Spleen (tissue), 11 donors: ENCODE measurements at regions not wholly inside any gene's neighbourhood (a gene's known extent, or its start where the extent isn't known, plus 50 kb on each side); places are given as distances from the start of the nearest gene placed in this dataset.

Source experiments
- DNase-seq: peaks from one replicate; pipeline ENCODE4 v3.0.0-alpha.2; 2020
- H3K27ac ChIP-seq, 8 donors: fragments of 200-600 bp; sonication (generic) in 7 of 8; 1 replicate in 4 of 8; 2 replicates in 4 of 8; pipeline versions ENCODE4 v1.5.0 to v1.8.0; 2016 to 2021; ENCODE audit warnings: inconsistent platforms in 4 of 8, mild to moderate bottlenecking in 4 of 8, moderate library complexity in 1 of 8
- H3K27me3 ChIP-seq, 7 donors: fragments of 200-600 bp; sonication (generic) in 6 of 7; replicated peaks in 1 of 7; 1 replicate in 4 of 7; 2 replicates in 3 of 7; pipeline versions ENCODE4 v1.5.0 to v1.8.0; 2016 to 2021; ENCODE audit warnings: inconsistent platforms in 3 of 7, mild to moderate bottlenecking in 1 of 7
- H3K36me3 ChIP-seq, 6 donors: fragments of 200-600 bp; sonication (generic) in 5 of 6; 1 replicate in 4 of 6; 2 replicates in 2 of 6; pipeline versions ENCODE4 v1.5.0 to v1.8.0; 2016 to 2021; ENCODE audit warnings: inconsistent platforms in 2 of 6
- H3K4me1 ChIP-seq, 6 donors: fragments of 200-600 bp; sonication (generic) in 5 of 6; 1 replicate in 3 of 6; 2 replicates in 3 of 6; pipeline versions ENCODE4 v1.5.0 to v1.8.0; 2016 to 2021; ENCODE audit warnings: inconsistent platforms in 3 of 6
- H3K4me3 ChIP-seq, 8 donors: fragments of 200-600 bp; sonication (generic) in 7 of 8; 1 replicate in 4 of 8; 2 replicates in 4 of 8; pipeline versions ENCODE4 v1.5.0 to v1.8.0; 2016 to 2021; ENCODE audit warnings: inconsistent platforms in 4 of 8, mild to moderate bottlenecking in 4 of 8, moderate library complexity in 2 of 8
- H3K9me3 ChIP-seq, 8 donors: fragments of 200-600 bp; sonication (generic) in 7 of 8; 1 replicate in 4 of 8; 2 replicates in 4 of 8; pipeline versions ENCODE4 v1.5.0 to v1.8.0; 2016 to 2021; ENCODE audit warnings: inconsistent platforms in 4 of 8
- CTCF ChIP-seq, 11 experiments: fragments of 200-600 bp in 7 of 11; fragments of 450-650 bp in 4 of 11; sonication (generic) in 4 of 11; IDR thresholded peaks in 8 of 11; conservative IDR thresholded peaks in 3 of 11; 1 replicate in 7 of 11; 2 replicates in 4 of 11; pipeline versions ENCODE4 v1.4.0 to v1.8.0; 2016 to 2021; ENCODE audit warnings: antibody characterized with exemption in 11 of 11, inconsistent platforms in 4 of 11, mild to moderate bottlenecking in 1 of 11
- POLR2A ChIP-seq, 3 donors: fragments of 450-650 bp; IDR thresholded peaks; one replicate each; pipeline ENCODE4 v1.5.1; 2017; ENCODE audit warnings: antibody characterized with exemption in 3 of 3, mild to moderate bottlenecking in 1 of 3
- POLR2AphosphoS5 ChIP-seq, 3 donors: sonication (generic); formaldehyde crosslinking; IDR thresholded peaks; one replicate each; pipeline ENCODE4 v1.5.1; 2017; ENCODE audit warnings: antibody characterized with exemption in 3 of 3
- WGBS, 5 donors: extraction: QIAGEN DNeasy Blood & Tissue Kit in 3 of 5; methylation state at CpG; one replicate each; pipeline versions ENCODE4 v1.1.5 to v1.1.7; 2013 to 2018; 5-methylcytosine and 5-hydroxymethylcytosine counted together
- intact Hi-C: fragments of 100-400 bp; cut with DNase I; formaldehyde crosslinking; loops from one replicate; pipeline ENCODE4 v1.15.0; 2023; ENCODE audit warnings: low total_unique reads
- donor health status: healthy with polysubstance abuse.
- donor health status: DM: no; HTN: no; CAD: no; lungs with moderate emphysema.
- donor health status: DM: no; HTN: no; CAD: no.
- donor health status: Bipolar disorder and iron deficiency.
- donor health status: healthy.
- donor health status: DM: no; HTN: no; CAD: no.
- donor health status: DM: yes; HTN: yes; CAD: no.

- no peak overlapping the region for H3K4me3 ChIP-seq
- intact Hi-C loops: no loop called here
- no peaks in the 10 kb centered on the region for H3K4me1 ChIP-seq
- no peaks in the 10 kb centered on the region for H3K36me3 ChIP-seq
- no peak for DNase-seq
- H3K27me3 ChIP-seq: peaks cover 0 to 23% (median 0%) of the 10 kb centered on the region in 7 donors
- 77 to 93% (median 82%) methylated on average over 5 to 7 of the region's 7 CpGs for WGBS, 5 donors
- TF ChIP-seq POLR2A (IDR thresholded peaks at IDR 0.05) (no peak), CTCF (IDR thresholded peaks at IDR 0.05 in 8 of 11, conservative IDR thresholded peaks at IDR 0.05 in 3 of 11) (no peak), POLR2AphosphoS5 (IDR thresholded peaks at IDR 0.05) (no peak)
- no peaks in the 10 kb centered on the region for H3K9me3 ChIP-seq
- H3K27ac ChIP-seq: no peak overlapping the region
Observed at GRCh38 chr10:78866731-78867554, 201.8 kb upstream of the ZMIZ1 start.

GRCh38 chr10:78867555-78867939 is 201.2 kb upstream of the ZMIZ1 start:
- 84 to 94% (median 88%) methylated on average over 4 of the region's 4 CpGs for WGBS, 5 donors
- Histone ChIP-seq H3K4me3 (no peak overlapping the region), H3K36me3 (no peaks in the 10 kb centered on the region), H3K27me3 (peaks cover 0 to 29% (median 0%) of the 10 kb centered on the region in 7 donors), H3K4me1 (no peaks in the 10 kb centered on the region), H3K27ac (no peak overlapping the region), H3K9me3 (no peaks in the 10 kb centered on the region)
- intact Hi-C loops: no loop called here
- TF ChIP-seq POLR2AphosphoS5 (IDR thresholded peaks at IDR 0.05): no peak
- no peak for TF ChIP-seq CTCF (IDR thresholded peaks at IDR 0.05 in 8 of 11, conservative IDR thresholded peaks at IDR 0.05 in 3 of 11)
- TF ChIP-seq POLR2A (IDR thresholded peaks at IDR 0.05): no peak
- DNase-seq: no peak

- H3K9me3 ChIP-seq: no peaks in the 10 kb centered on the region
- 72 to 93% (median 88%) methylated on average over 3 of the region's 3 CpGs for WGBS, 5 donors
- TF ChIP-seq POLR2AphosphoS5 (IDR thresholded peaks at IDR 0.05) (no peak), CTCF (IDR thresholded peaks at IDR 0.05 in 8 of 11, conservative IDR thresholded peaks at IDR 0.05 in 3 of 11) (no peak), POLR2A (IDR thresholded peaks at IDR 0.05) (no peak)
- no peak overlapping the region for H3K27ac ChIP-seq
- DNase-seq: no peak
- peaks cover 0 to 31% (median 0%) of the 10 kb centered on the region in 7 donors for H3K27me3 ChIP-seq
- no peak overlapping the region for H3K4me3 ChIP-seq
- no peaks in the 10 kb centered on the region for H3K4me1 ChIP-seq
- H3K36me3 ChIP-seq: no peaks in the 10 kb centered on the region
- intact Hi-C loops: no loop called here
Observed at GRCh38 chr10:78868048-78868447, 200.7 kb upstream of the ZMIZ1 start.

- Histone ChIP-seq H3K36me3 (no peaks in the 10 kb centered on the region), H3K4me3 (no peak overlapping the region), H3K4me1 (no peaks in the 10 kb centered on the region), H3K27ac (no peak overlapping the region), H3K9me3 (no peaks in the 10 kb centered on the region), H3K27me3 (peaks cover 0 to 31% (median 0%) of the 10 kb centered on the region in 7 donors)
- intact Hi-C loops: no loop called here
- WGBS, 5 donors: 86 to 94% (median 92%) methylated on average over 5 of the region's 5 CpGs
- TF ChIP-seq POLR2A (IDR thresholded peaks at IDR 0.05) (no peak), POLR2AphosphoS5 (IDR thresholded peaks at IDR 0.05) (no peak), CTCF (IDR thresholded peaks at IDR 0.05 in 8 of 11, conservative IDR thresholded peaks at IDR 0.05 in 3 of 11) (no peak)
- DNase-seq: no peak
Observed at GRCh38 chr10:78868456-78868855, 200.3 kb upstream of the ZMIZ1 start.
